Panc1 (cell line): ENCODE measurements at regions not wholly inside any gene's neighbourhood (a gene's known extent, or its start where the extent isn't known, plus 50 kb on each side); places are given as distances from the start of the nearest gene placed in this dataset.

ENCODE experiments used
- ATAC-seq: fragments of 200-7000 bp; cut with Tn5 transposase; 2 replicates; pipeline ENCODE4 v1.9.1; 2020; ENCODE audit warnings: mild to moderate bottlenecking, moderate library complexity
- BruUV-seq: library from RNA; stranded (reverse); fragments of 400-500 nt; replicated peaks from 2 replicates; lab custom pipeline; 2021; lab: Mats Ljungman, UMichigan
- CTCF ChIA-PET: fragments of 300-600 bp; sonication (Branson Sonifier 250); formaldehyde crosslinking; loops from one replicate; lab custom pipeline; 2022; ENCODE audit warnings: antibody characterized with exemption; lab: Charles Lee
- POLR2A ChIA-PET: fragments of 300-600 bp; sonication (Branson Sonifier 250); formaldehyde crosslinking; loops from one replicate; lab custom pipeline; 2022; ENCODE audit warnings: antibody characterized with exemption; lab: Charles Lee
- DNase-seq: peaks from one replicate; pipeline ENCODE4 v3.0.0-alpha.2; 2010; ENCODE audit warnings: low read depth, low spot score
- H3K27ac ChIP-seq: 2 replicates; pipeline ENCODE4 v1.5.1; 2011; ENCODE audit warnings: mild to moderate bottlenecking, low read length, inconsistent platforms
- H3K27me3 ChIP-seq: fragments of 200-500 bp; sonication (Bioruptor generic); 2 replicates; pipeline ENCODE4 v1.6.0; 2014; ENCODE audit warnings: low read length, inconsistent platforms; ENCODE audit not compliant: control insufficient read depth, insufficient read depth
- H3K36me3 ChIP-seq: fragments of 200-500 bp; sonication (Bioruptor generic); 2 replicates; pipeline ENCODE4 v1.5.1; 2014; ENCODE audit warnings: inconsistent platforms, mild to moderate bottlenecking, low read length, moderate library complexity; ENCODE audit not compliant: control insufficient read depth, insufficient read depth
- H3K4me1 ChIP-seq: 2 replicates; pipeline ENCODE4 v1.5.1; 2011; ENCODE audit warnings: inconsistent platforms, mild to moderate bottlenecking, low read length, moderate library complexity; ENCODE audit not compliant: control insufficient read depth, insufficient read depth
- H3K4me3 ChIP-seq, 2 experiments: 2 replicates each; pipeline ENCODE4 v1.5.1; 2011 to 2012; ENCODE audit warnings: low read depth in 2 of 2, low read length in 2 of 2, mild to moderate bottlenecking in 2 of 2, inconsistent platforms in 1 of 2, moderate library complexity in 1 of 2
- H3K9me3 ChIP-seq: fragments of 200-500 bp; sonication (Bioruptor generic); 2 replicates; pipeline ENCODE4 v1.5.1; 2014; ENCODE audit warnings: low read depth, mild to moderate bottlenecking, inconsistent platforms, low read length, moderate library complexity; ENCODE audit not compliant: control insufficient read depth, insufficient read depth
- POLR2AphosphoS5 ChIP-seq: IDR thresholded peaks from 2 replicates; pipeline ENCODE4 v1.6.1; 2012; ENCODE audit warnings: mild to moderate bottlenecking, low read depth, low read length, moderate library complexity
- SIN3A ChIP-seq: IDR thresholded peaks from 2 replicates; pipeline ENCODE4 v1.6.1; 2012; ENCODE audit warnings: low read depth, mild to moderate bottlenecking, low read length, moderate library complexity, borderline replicate concordance; ENCODE audit not compliant: insufficient read depth
- TCF7L2 ChIP-seq: IDR thresholded peaks from 2 replicates; pipeline ENCODE4 v1.6.1; 2011; ENCODE audit warnings: mild to moderate bottlenecking, low read depth, low read length, inconsistent platforms
- in situ Hi-C: cut with HindIII; loops from 2 replicates; pipeline ENCODE4 v1.10.0; 2016; ENCODE audit warnings: low sequenced_read_pairs, low pct_unique_long_range_greater_than_20kb
- intact Hi-C: fragments of 100-400 bp; cut with micrococcal nuclease; formaldehyde crosslinking; loops from one replicate; pipeline ENCODE4 v1.10.0; 2022; ENCODE audit not compliant: unreplicated experiment
- TF ChIP-seq, protein P1 (sequence below), 2 experiments: IDR thresholded peaks; 2 replicates each; pipeline ENCODE4 v1.6.1; 2011 to 2012; ENCODE audit warnings: low read depth in 2 of 2, control low read depth in 1 of 2, low read length in 1 of 2, mild to moderate bottlenecking in 1 of 2, moderate library complexity in 1 of 2; ENCODE audit not compliant: insufficient read depth in 1 of 2
- TF ChIP-seq, protein P2 (sequence below): fragments of 450-650 bp; IDR thresholded peaks from 2 replicates; pipeline ENCODE4 v1.5.1; 2017; ENCODE audit warnings: mild to moderate bottlenecking

DNA sequence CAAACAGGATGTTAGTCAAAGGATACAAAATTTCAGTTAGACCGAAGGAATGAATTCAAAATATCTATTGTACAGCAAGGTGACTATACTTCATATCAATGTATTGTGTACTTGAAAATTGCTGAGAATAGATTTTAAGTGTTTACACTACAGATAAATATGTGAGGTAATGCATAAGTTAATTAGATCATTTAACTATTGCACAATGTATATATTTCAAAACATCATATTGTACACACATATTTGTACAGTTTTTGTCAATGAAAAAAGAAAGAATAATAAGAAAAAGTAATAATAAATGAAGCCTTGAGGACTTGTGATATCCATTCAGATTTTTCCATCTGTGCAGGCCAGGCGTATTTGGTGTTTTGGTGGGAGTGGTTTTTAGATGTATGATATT lies 367.4 kb upstream of the SNX7 start:
- H3K4me1 ChIP-seq = no peaks in the 10 kb centered on the region
- in situ Hi-C loops = no loop called here
- no peaks in the 10 kb centered on the region for H3K36me3 ChIP-seq
- CTCF ChIA-PET = no interaction called here
- no peaks in the 10 kb centered on the region for H3K9me3 ChIP-seq
- BruUV-seq = no TSS peak
- intact Hi-C loops = no loop called here
- ATAC-seq (no peak), DNase-seq (no peak)
- no peaks in the 10 kb centered on the region for H3K27me3 ChIP-seq
- POLR2A ChIA-PET = no interaction called here
- H3K27ac ChIP-seq = no peak overlapping the region
- H3K4me3 ChIP-seq = no peak overlapping the region
- TF ChIP-seq TCF7L2 = no peak
- TF ChIP-seq, protein P1, sequence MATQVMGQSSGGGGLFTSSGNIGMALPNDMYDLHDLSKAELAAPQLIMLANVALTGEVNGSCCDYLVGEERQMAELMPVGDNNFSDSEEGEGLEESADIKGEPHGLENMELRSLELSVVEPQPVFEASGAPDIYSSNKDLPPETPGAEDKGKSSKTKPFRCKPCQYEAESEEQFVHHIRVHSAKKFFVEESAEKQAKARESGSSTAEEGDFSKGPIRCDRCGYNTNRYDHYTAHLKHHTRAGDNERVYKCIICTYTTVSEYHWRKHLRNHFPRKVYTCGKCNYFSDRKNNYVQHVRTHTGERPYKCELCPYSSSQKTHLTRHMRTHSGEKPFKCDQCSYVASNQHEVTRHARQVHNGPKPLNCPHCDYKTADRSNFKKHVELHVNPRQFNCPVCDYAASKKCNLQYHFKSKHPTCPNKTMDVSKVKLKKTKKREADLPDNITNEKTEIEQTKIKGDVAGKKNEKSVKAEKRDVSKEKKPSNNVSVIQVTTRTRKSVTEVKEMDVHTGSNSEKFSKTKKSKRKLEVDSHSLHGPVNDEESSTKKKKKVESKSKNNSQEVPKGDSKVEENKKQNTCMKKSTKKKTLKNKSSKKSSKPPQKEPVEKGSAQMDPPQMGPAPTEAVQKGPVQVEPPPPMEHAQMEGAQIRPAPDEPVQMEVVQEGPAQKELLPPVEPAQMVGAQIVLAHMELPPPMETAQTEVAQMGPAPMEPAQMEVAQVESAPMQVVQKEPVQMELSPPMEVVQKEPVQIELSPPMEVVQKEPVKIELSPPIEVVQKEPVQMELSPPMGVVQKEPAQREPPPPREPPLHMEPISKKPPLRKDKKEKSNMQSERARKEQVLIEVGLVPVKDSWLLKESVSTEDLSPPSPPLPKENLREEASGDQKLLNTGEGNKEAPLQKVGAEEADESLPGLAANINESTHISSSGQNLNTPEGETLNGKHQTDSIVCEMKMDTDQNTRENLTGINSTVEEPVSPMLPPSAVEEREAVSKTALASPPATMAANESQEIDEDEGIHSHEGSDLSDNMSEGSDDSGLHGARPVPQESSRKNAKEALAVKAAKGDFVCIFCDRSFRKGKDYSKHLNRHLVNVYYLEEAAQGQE (IDR thresholded peaks at IDR 0.05; ENCODE audit: insufficient read depth in 1 of 2, low read depth in 2 of 2, low read length in 1 of 2) = no peak
- TF ChIP-seq, protein P2, sequence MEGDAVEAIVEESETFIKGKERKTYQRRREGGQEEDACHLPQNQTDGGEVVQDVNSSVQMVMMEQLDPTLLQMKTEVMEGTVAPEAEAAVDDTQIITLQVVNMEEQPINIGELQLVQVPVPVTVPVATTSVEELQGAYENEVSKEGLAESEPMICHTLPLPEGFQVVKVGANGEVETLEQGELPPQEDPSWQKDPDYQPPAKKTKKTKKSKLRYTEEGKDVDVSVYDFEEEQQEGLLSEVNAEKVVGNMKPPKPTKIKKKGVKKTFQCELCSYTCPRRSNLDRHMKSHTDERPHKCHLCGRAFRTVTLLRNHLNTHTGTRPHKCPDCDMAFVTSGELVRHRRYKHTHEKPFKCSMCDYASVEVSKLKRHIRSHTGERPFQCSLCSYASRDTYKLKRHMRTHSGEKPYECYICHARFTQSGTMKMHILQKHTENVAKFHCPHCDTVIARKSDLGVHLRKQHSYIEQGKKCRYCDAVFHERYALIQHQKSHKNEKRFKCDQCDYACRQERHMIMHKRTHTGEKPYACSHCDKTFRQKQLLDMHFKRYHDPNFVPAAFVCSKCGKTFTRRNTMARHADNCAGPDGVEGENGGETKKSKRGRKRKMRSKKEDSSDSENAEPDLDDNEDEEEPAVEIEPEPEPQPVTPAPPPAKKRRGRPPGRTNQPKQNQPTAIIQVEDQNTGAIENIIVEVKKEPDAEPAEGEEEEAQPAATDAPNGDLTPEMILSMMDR = no peak
- no peak for TF ChIP-seq POLR2AphosphoS5
- TF ChIP-seq SIN3A = no peak

DNA sequence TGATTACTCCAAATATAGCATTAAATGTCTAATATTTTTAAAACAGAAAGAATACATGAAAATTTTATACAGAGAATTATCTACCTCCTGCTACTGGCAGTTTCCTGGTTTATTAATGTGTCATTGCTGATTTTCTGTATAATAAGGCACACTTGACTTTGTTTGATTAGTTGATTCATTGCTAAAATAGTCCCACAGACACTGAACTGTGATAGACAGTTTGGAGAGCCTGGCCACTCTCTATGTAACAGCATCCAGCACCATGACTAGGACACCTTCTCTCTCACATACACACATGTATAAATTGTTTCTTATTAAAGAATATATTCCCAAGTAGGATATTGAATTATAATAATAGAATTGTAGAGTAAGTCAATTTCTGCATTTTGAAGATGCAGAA lies 368.5 kb upstream of the SNX7 start:
- H3K27me3 ChIP-seq = no peaks in the 10 kb centered on the region
- CTCF ChIA-PET = no interaction called here
- H3K4me3 ChIP-seq = no peak overlapping the region
- no TSS peak for BruUV-seq
- no peak for TF ChIP-seq POLR2AphosphoS5
- TF ChIP-seq SIN3A = no peak
- no peak for TF ChIP-seq TCF7L2
- TF ChIP-seq, protein P2 = no peak
- TF ChIP-seq, protein P1 (IDR thresholded peaks at IDR 0.05; ENCODE audit: insufficient read depth in 1 of 2, low read depth in 2 of 2, low read length in 1 of 2) = no peak
- in situ Hi-C loops (no loop called here), intact Hi-C loops (no loop called here)
- no peak for ATAC-seq
- POLR2A ChIA-PET = no interaction called here
- H3K27ac ChIP-seq = no peak overlapping the region
- H3K36me3 ChIP-seq = no peaks in the 10 kb centered on the region
- no peak for DNase-seq
- H3K4me1 ChIP-seq = no peaks in the 10 kb centered on the region
- no peaks in the 10 kb centered on the region for H3K9me3 ChIP-seq
